CD14-positive monocyte (primary cell): ENCODE measurements at regions not wholly inside any gene's neighbourhood (a gene's known extent, or its start where the extent isn't known, plus 50 kb on each side); places are given as distances from the start of the nearest gene placed in this dataset.

Experiments
- DNase-seq, 3 donors: peaks; one replicate each; pipeline ENCODE4 v3.0.0-alpha.2; 2011 to 2022
- H2AFZ ChIP-seq: 2 replicates; pipeline ENCODE4 v1.6.0; 2012; ENCODE audit warnings: mild to moderate bottlenecking, low read depth, low read length, inconsistent platforms; ENCODE audit not compliant: insufficient read depth, poor library complexity, severe bottlenecking
- H3K27ac ChIP-seq, 2 donors: 1 replicate in 1 of 2; 2 replicates in 1 of 2; pipeline ENCODE4 v1.5.1; 2012 to 2013; ENCODE audit warnings: low read length in 2 of 2, control low read depth in 1 of 2, inconsistent platforms in 1 of 2, low read depth in 1 of 2, mild to moderate bottlenecking in 1 of 2
- H3K27me3 ChIP-seq, 2 donors: one replicate each; pipeline versions ENCODE4 v1.6.0 to v1.6.1; 2011 to 2013; ENCODE audit warnings: low read length in 2 of 2; ENCODE audit not compliant: control insufficient read depth in 2 of 2, insufficient read depth in 2 of 2
- H3K36me3 ChIP-seq, 2 donors: replicated peaks in 1 of 2; 1 replicate in 1 of 2; 2 replicates in 1 of 2; pipeline versions ENCODE4 v1.5.1 to v1.6.1; 2012 to 2013; ENCODE audit warnings: low read length in 2 of 2, control low read depth in 1 of 2, inconsistent platforms in 1 of 2, mild to moderate bottlenecking in 1 of 2; ENCODE audit not compliant: insufficient read depth in 2 of 2, control insufficient read depth in 1 of 2
- H3K4me1 ChIP-seq, 2 donors: 1 replicate in 1 of 2; 2 replicates in 1 of 2; pipeline versions ENCODE4 v1.5.1 to v1.6.1; 2012 to 2013; ENCODE audit warnings: low read length in 2 of 2, control low read depth in 1 of 2, inconsistent platforms in 1 of 2, mild to moderate bottlenecking in 1 of 2, moderate library complexity in 1 of 2; ENCODE audit not compliant: insufficient read depth in 2 of 2, control insufficient read depth in 1 of 2
- H3K4me2 ChIP-seq: replicated peaks from 2 replicates; pipeline ENCODE3; 2012; ENCODE audit warnings: low read length, moderate library complexity, mild to moderate bottlenecking; ENCODE audit not compliant: poor library complexity, severe bottlenecking; ENCODE audit errors: extremely low read depth
- H3K4me3 ChIP-seq, 3 experiments: fragments of 200-600 bp in 1 of 3; sonication (generic) in 1 of 3; replicated peaks in 1 of 3; 1 replicate in 2 of 3; 2 replicates in 1 of 3; pipeline ENCODE4 v1.5.1; 2011 to 2013; ENCODE audit warnings: low read length in 3 of 3, mild to moderate bottlenecking in 3 of 3, control low read depth in 2 of 3, low read depth in 2 of 3, inconsistent platforms in 1 of 3, moderate library complexity in 1 of 3
- H3K79me2 ChIP-seq: 2 replicates; pipeline ENCODE4 v1.6.0; 2012; ENCODE audit warnings: mild to moderate bottlenecking, control low read depth, inconsistent platforms, low read length, moderate library complexity; ENCODE audit not compliant: insufficient read depth
- H3K9ac ChIP-seq: 2 replicates; pipeline ENCODE4 v1.6.0; 2017; ENCODE audit warnings: low read length, mild to moderate bottlenecking; ENCODE audit not compliant: insufficient read depth, poor library complexity, severe bottlenecking
- H3K9me3 ChIP-seq, 2 donors: replicated peaks in 1 of 2; 1 replicate in 1 of 2; 2 replicates in 1 of 2; pipeline versions ENCODE4 v1.5.1 to v1.6.1; 2012 to 2013; ENCODE audit warnings: low read length in 2 of 2, control low read depth in 1 of 2; ENCODE audit not compliant: control insufficient read depth in 1 of 2, insufficient read depth in 1 of 2
- H4K20me1 ChIP-seq: 2 replicates; pipeline ENCODE4 v1.6.0; 2012; ENCODE audit warnings: mild to moderate bottlenecking, low read length, control low read depth, moderate library complexity; ENCODE audit not compliant: insufficient read depth
- H3K27ac Mint-ChIP-seq, 7 donors: one replicate each; pipeline ENCODE4 v1.8.0; 2020; ENCODE audit warnings: mild to moderate bottlenecking in 7 of 7, mixed read lengths in 7 of 7, moderate library complexity in 6 of 7, inconsistent platforms in 2 of 7
- H3K27me3 Mint-ChIP-seq, 3 donors: one replicate each; pipeline ENCODE4 v1.8.0; 2021 to 2022; ENCODE audit warnings: low read depth in 3 of 3, mild to moderate bottlenecking in 3 of 3, mixed read lengths in 3 of 3, moderate library complexity in 3 of 3, inconsistent platforms in 1 of 3
- H3K36me3 Mint-ChIP-seq, 2 donors: one replicate each; pipeline ENCODE4 v1.8.0; 2020; ENCODE audit warnings: mixed read lengths in 2 of 2, inconsistent platforms in 1 of 2, mild to moderate bottlenecking in 1 of 2
- H3K4me1 Mint-ChIP-seq: one replicate; pipeline ENCODE4 v1.8.0; 2020; ENCODE audit warnings: mild to moderate bottlenecking, mixed read lengths
- H3K4me3 Mint-ChIP-seq, 2 donors: one replicate each; pipeline ENCODE4 v1.8.0; 2020; ENCODE audit warnings: mild to moderate bottlenecking in 2 of 2, mixed read lengths in 2 of 2, moderate library complexity in 1 of 2
- H3K9me3 Mint-ChIP-seq, 7 donors: one replicate each; pipeline ENCODE4 v1.8.0; 2020 to 2022; ENCODE audit warnings: mixed read lengths in 7 of 7, mild to moderate bottlenecking in 6 of 7, moderate library complexity in 6 of 7, inconsistent platforms in 2 of 7
- CTCF ChIP-seq: fragments of 200-600 bp; IDR thresholded peaks from one replicate; pipeline ENCODE4 v1.8.0; 2022; ENCODE audit warnings: antibody characterized with exemption, mild to moderate bottlenecking
- WGBS: methylation state at CpG from one replicate; pipeline ENCODE4 v1.1.5; 2013; ENCODE audit warnings: missing lambda C conversion rate; ENCODE audit not compliant: insufficient coverage; 5-methylcytosine and 5-hydroxymethylcytosine counted together
- intact Hi-C, 2 donors: fragments of 100-400 bp; cut with micrococcal nuclease; formaldehyde crosslinking; loops; one replicate each; pipeline versions ENCODE4 v1.15.0 to v1.15.1; 2023

GRCh38 chr4:101685126-101685525 lies 105.4 kb upstream of the BANK1 start:
- Histone ChIP-seq H3K9ac (no peak overlapping the region), H3K79me2 (no peaks in the 10 kb centered on the region), H3K27ac (no peak overlapping the region), H3K9me3 (no peaks in the 10 kb centered on the region), H3K4me1 (no peaks in the 10 kb centered on the region), H3K36me3 (no peaks in the 10 kb centered on the region), H3K27me3 (no peaks in the 10 kb centered on the region), H2AFZ (no peak overlapping the region), H3K4me3 (no peak overlapping the region), H4K20me1 (no peaks in the 10 kb centered on the region), H3K4me2 (no peak overlapping the region)
- H3K36me3 Mint-ChIP-seq, result no peaks in the 10 kb centered on the region
- H3K9me3 Mint-ChIP-seq, result peaks cover 0 to 3% (median 0%) of the 10 kb centered on the region in 7 donors
- peaks cover 0 to 2% (median 0%) of the 10 kb centered on the region in 3 donors for H3K27me3 Mint-ChIP-seq
- TF ChIP-seq CTCF, result no peak
- no peak overlapping the region for H3K27ac Mint-ChIP-seq
- H3K4me1 Mint-ChIP-seq, result no peaks in the 10 kb centered on the region
- whole genome bisulfite sequencing, result no CpG with 5 or more reads among the region's 1 CpG
- no peak overlapping the region for H3K4me3 Mint-ChIP-seq
- no peak for DNase-seq
- intact Hi-C loops, result no loop called here

GRCh38 chr4:101682946-101683345 lies 107.6 kb upstream of the BANK1 start:
- H4K20me1 ChIP-seq, result no peaks in the 10 kb centered on the region
- no peak overlapping the region for H2AFZ ChIP-seq
- no CpG with 5 or more reads among the region's 3 CpGs for WGBS
- no peak for DNase-seq
- Mint-ChIP-seq H3K4me3 (no peak overlapping the region), H3K27ac (no peak overlapping the region), H3K27me3 (no peaks in the 10 kb centered on the region), H3K36me3 (no peaks in the 10 kb centered on the region), H3K4me1 (no peaks in the 10 kb centered on the region), H3K9me3 (peaks cover 0 to 5% (median 0%) of the 10 kb centered on the region in 7 donors)
- no peaks in the 10 kb centered on the region for H3K4me1 ChIP-seq
- no peak for TF ChIP-seq CTCF
- H3K4me3 ChIP-seq, result no peak overlapping the region
- H3K4me2 ChIP-seq, result no peak overlapping the region
- H3K27me3 ChIP-seq, result no peaks in the 10 kb centered on the region
- H3K9me3 ChIP-seq, result no peaks in the 10 kb centered on the region
- H3K79me2 ChIP-seq, result no peaks in the 10 kb centered on the region
- H3K27ac ChIP-seq, result no peak overlapping the region
- H3K36me3 ChIP-seq, result no peaks in the 10 kb centered on the region
- intact Hi-C loops, result no loop called here
- H3K9ac ChIP-seq, result no peak overlapping the region
